Glutamatergic neuron (in vitro differentiated cells): ENCODE measurements at regions not wholly inside any gene's neighbourhood (a gene's known extent, or its start where the extent isn't known, plus 50 kb on each side); places are given as distances from the start of the nearest gene placed in this dataset.

Source experiments
- DNase-seq: peaks from one replicate; pipeline ENCODE4 v3.0.0; 2022
- H3K27ac Mint-ChIP-seq: one replicate; pipeline ENCODE4 v1.8.0; 2020; ENCODE audit warnings: mild to moderate bottlenecking, mixed read lengths, inconsistent platforms; ENCODE audit not compliant: unreplicated experiment
- H3K27me3 Mint-ChIP-seq: one replicate; pipeline ENCODE4 v1.8.0; 2020; ENCODE audit warnings: mild to moderate bottlenecking, moderate library complexity, mixed read lengths, inconsistent platforms; ENCODE audit not compliant: unreplicated experiment
- H3K36me3 Mint-ChIP-seq: one replicate; pipeline ENCODE4 v1.8.0; 2020; ENCODE audit warnings: mild to moderate bottlenecking, mixed read lengths, inconsistent platforms; ENCODE audit not compliant: unreplicated experiment
- H3K4me1 Mint-ChIP-seq: one replicate; pipeline ENCODE4 v1.8.0; 2020; ENCODE audit warnings: mild to moderate bottlenecking, low read depth, mixed read lengths, inconsistent platforms; ENCODE audit not compliant: unreplicated experiment
- H3K4me3 Mint-ChIP-seq: one replicate; pipeline ENCODE4 v1.8.0; 2020; ENCODE audit warnings: mild to moderate bottlenecking, mixed read lengths, inconsistent platforms; ENCODE audit not compliant: unreplicated experiment
- H3K9me3 Mint-ChIP-seq: one replicate; pipeline ENCODE4 v1.8.0; 2020; ENCODE audit warnings: mild to moderate bottlenecking, moderate library complexity, mixed read lengths, inconsistent platforms; ENCODE audit not compliant: unreplicated experiment
- CTCF ChIP-seq: fragments of 200-600 bp; sonication (generic); IDR thresholded peaks from one replicate; pipeline ENCODE4 v1.5.0; 2021; ENCODE audit not compliant: partially characterized antibody, unreplicated experiment

- DNase-seq = no peak
- no peaks in the 10 kb centered on the region for H3K9me3 Mint-ChIP-seq
- H3K27ac Mint-ChIP-seq = no peak overlapping the region
Observed at GRCh38 chr2:19811186-19811585, 90.6 kb downstream of the TTC32 start.

GRCh38 chr2:19810637-19811036 is 91.1 kb downstream of the TTC32 start:
- TF ChIP-seq CTCF = no peak
- H3K27ac Mint-ChIP-seq = no peak overlapping the region
- peaks cover 24% of the 10 kb centered on the region for H3K4me1 Mint-ChIP-seq
- no peak overlapping the region for H3K4me3 Mint-ChIP-seq
- H3K27me3 Mint-ChIP-seq = peaks cover 7% of the 10 kb centered on the region
- H3K9me3 Mint-ChIP-seq = no peaks in the 10 kb centered on the region
- DNase-seq = no peak
- peaks cover 9% of the 10 kb centered on the region for H3K36me3 Mint-ChIP-seq

More at GRCh38 chr2:19811186-19811585, 90.6 kb downstream of the TTC32 start:
- Mint-ChIP-seq H3K4me1 (peaks cover 21% of the 10 kb centered on the region), H3K4me3 (no peak overlapping the region), H3K36me3 (peaks cover 9% of the 10 kb centered on the region), H3K27me3 (peaks cover 7% of the 10 kb centered on the region)
- no peak for TF ChIP-seq CTCF

- no peak for TF ChIP-seq CTCF
- H3K27me3 Mint-ChIP-seq = peaks cover 7% of the 10 kb centered on the region
- no peak for DNase-seq
- no peak overlapping the region for H3K27ac Mint-ChIP-seq
- peaks cover 9% of the 10 kb centered on the region for H3K36me3 Mint-ChIP-seq
- H3K9me3 Mint-ChIP-seq = no peaks in the 10 kb centered on the region
- H3K4me3 Mint-ChIP-seq = no peak overlapping the region
- H3K4me1 Mint-ChIP-seq = peaks cover 24% of the 10 kb centered on the region
Observed at GRCh38 chr2:19810148-19810547, 91.6 kb downstream of the TTC32 start.

- H3K9me3 Mint-ChIP-seq = no peaks in the 10 kb centered on the region
- H3K4me3 Mint-ChIP-seq = no peak overlapping the region
- peaks cover 7% of the 10 kb centered on the region for H3K27me3 Mint-ChIP-seq
- H3K4me1 Mint-ChIP-seq = peaks cover 24% of the 10 kb centered on the region
- DNase-seq = no peak
- H3K27ac Mint-ChIP-seq = no peak overlapping the region
- TF ChIP-seq CTCF = no peak
- peaks cover 9% of the 10 kb centered on the region for H3K36me3 Mint-ChIP-seq
Observed at GRCh38 chr2:19809206-19809605, 92.6 kb downstream of the TTC32 start.

GRCh38 chr2:19807866-19808265 is 93.9 kb downstream of the TTC32 start:
- no peak for DNase-seq
- H3K27me3 Mint-ChIP-seq = peaks cover 7% of the 10 kb centered on the region
- no peak overlapping the region for H3K4me3 Mint-ChIP-seq

More at GRCh38 chr2:19807866-19808265, 93.9 kb downstream of the TTC32 start:
- no peak for TF ChIP-seq CTCF
- H3K36me3 Mint-ChIP-seq = peaks cover 9% of the 10 kb centered on the region
- H3K27ac Mint-ChIP-seq = peak overlapping the region; percentile 50
- H3K4me1 Mint-ChIP-seq = peaks cover 24% of the 10 kb centered on the region
- H3K9me3 Mint-ChIP-seq = no peaks in the 10 kb centered on the region
